Endothelial cell (in vitro differentiated cells): ENCODE measurements at regions not wholly inside any gene's neighbourhood (a gene's known extent, or its start where the extent isn't known, plus 50 kb on each side); places are given as distances from the start of the nearest gene placed in this dataset.
A peak's percentile ranks its signal among the peaks of the same experiment; 100 is the strongest.

Experiments
- DNase-seq: peaks from one replicate; pipeline ENCODE4 v3.0.0; 2021; ENCODE audit warnings: low spot score
- H3K27ac Mint-ChIP-seq: one replicate; pipeline ENCODE4 v1.8.0; 2021; ENCODE audit warnings: mixed read lengths, inconsistent platforms; ENCODE audit not compliant: unreplicated experiment
- H3K27me3 Mint-ChIP-seq: one replicate; pipeline ENCODE4 v1.8.0; 2021; ENCODE audit warnings: mild to moderate bottlenecking, moderate library complexity, mixed read lengths, inconsistent platforms; ENCODE audit not compliant: unreplicated experiment
- H3K36me3 Mint-ChIP-seq: one replicate; pipeline ENCODE4 v1.8.0; 2021; ENCODE audit warnings: mild to moderate bottlenecking, low read depth, mixed read lengths, inconsistent platforms; ENCODE audit not compliant: unreplicated experiment
- H3K4me1 Mint-ChIP-seq: one replicate; pipeline ENCODE4 v1.8.0; 2021; ENCODE audit warnings: mild to moderate bottlenecking, mixed read lengths, inconsistent platforms; ENCODE audit not compliant: unreplicated experiment
- H3K4me3 Mint-ChIP-seq: one replicate; pipeline ENCODE4 v1.8.0; 2021; ENCODE audit warnings: mild to moderate bottlenecking, mixed read lengths, inconsistent platforms; ENCODE audit not compliant: unreplicated experiment
- H3K9me3 Mint-ChIP-seq: one replicate; pipeline ENCODE4 v1.8.0; 2021; ENCODE audit warnings: mixed read lengths, inconsistent platforms; ENCODE audit not compliant: unreplicated experiment
- TF ChIP-seq, protein P1 (sequence below): fragments of 200-600 bp; sonication (generic); IDR thresholded peaks from one replicate; pipeline ENCODE4 v1.5.0; 2021; ENCODE audit warnings: antibody characterized with exemption; ENCODE audit not compliant: unreplicated experiment

- Mint-ChIP-seq H3K36me3 (no peaks in the 10 kb centered on the region), H3K4me1 (peaks cover 5% of the 10 kb centered on the region), H3K27me3 (no peaks in the 10 kb centered on the region), H3K4me3 (peak overlapping the region; percentile 89), H3K27ac (no peak overlapping the region), H3K9me3 (no peaks in the 10 kb centered on the region)
- no peak for DNase-seq
- TF ChIP-seq, protein P1, sequence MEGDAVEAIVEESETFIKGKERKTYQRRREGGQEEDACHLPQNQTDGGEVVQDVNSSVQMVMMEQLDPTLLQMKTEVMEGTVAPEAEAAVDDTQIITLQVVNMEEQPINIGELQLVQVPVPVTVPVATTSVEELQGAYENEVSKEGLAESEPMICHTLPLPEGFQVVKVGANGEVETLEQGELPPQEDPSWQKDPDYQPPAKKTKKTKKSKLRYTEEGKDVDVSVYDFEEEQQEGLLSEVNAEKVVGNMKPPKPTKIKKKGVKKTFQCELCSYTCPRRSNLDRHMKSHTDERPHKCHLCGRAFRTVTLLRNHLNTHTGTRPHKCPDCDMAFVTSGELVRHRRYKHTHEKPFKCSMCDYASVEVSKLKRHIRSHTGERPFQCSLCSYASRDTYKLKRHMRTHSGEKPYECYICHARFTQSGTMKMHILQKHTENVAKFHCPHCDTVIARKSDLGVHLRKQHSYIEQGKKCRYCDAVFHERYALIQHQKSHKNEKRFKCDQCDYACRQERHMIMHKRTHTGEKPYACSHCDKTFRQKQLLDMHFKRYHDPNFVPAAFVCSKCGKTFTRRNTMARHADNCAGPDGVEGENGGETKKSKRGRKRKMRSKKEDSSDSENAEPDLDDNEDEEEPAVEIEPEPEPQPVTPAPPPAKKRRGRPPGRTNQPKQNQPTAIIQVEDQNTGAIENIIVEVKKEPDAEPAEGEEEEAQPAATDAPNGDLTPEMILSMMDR = no peak
Measured at GRCh38 chr1:244919320-244920282, 55.3 kb upstream of the HNRNPU start.

DNA sequence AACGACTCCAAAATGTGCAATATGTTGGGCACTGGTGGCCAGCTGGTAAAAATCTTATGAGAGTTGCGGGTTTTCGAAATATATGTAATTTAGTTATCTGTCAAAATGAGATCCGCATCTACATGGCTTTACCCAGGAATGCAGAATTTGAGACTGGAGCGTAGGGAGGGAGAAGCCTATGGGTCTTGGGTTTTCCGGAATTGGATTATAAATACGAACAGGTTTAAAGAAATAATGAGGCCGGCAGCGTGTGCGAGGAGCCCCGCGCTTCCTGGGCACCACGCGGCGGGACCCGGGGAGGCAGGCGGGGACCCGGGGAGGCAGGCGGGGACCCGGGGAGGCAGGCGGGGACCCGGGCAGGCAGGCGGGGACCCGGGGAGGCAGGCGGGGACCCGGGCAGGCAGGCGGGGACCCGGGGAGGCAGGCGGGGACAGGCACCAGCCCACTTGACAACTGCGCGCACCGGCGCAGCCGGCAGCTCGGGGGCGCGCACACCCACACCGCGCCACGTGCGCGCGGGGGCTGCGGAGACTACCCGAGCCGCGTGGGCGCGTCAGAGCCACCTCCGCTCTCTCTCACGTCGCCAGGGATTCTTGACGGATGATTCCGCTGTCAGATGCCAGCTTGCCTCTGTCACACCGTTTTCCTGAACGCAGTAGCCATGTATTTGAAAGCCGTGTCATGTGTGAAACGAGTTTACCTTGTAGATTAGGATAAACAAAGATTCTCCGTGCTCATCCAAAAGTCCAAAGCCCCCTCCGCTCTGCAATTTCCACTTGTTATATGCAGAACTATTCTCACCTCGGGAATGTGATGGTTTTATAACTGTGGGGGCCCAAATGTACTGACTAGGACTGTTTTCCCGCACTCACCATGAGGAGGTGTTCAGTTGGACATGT, 54.3 kb upstream of the HNRNPU start:
- H3K9me3 Mint-ChIP-seq = no peaks in the 10 kb centered on the region

GRCh38 chr1:244917073-244917670, 52.8 kb upstream of the HNRNPU start:
- DNase-seq = no peak
- no peaks in the 10 kb centered on the region for H3K9me3 Mint-ChIP-seq
- H3K4me3 Mint-ChIP-seq = no peak overlapping the region
- H3K27ac Mint-ChIP-seq = no peak overlapping the region
- H3K4me1 Mint-ChIP-seq = peaks cover 5% of the 10 kb centered on the region
- no peaks in the 10 kb centered on the region for H3K27me3 Mint-ChIP-seq
- H3K36me3 Mint-ChIP-seq = no peaks in the 10 kb centered on the region
- TF ChIP-seq, protein P1 = no peak

More for the DNA sequence above, 54.3 kb upstream of the HNRNPU start:
- DNase-seq = peak; percentile 15
- Mint-ChIP-seq H3K27ac (no peak overlapping the region), H3K4me1 (peaks cover 5% of the 10 kb centered on the region), H3K27me3 (no peaks in the 10 kb centered on the region), H3K36me3 (no peaks in the 10 kb centered on the region), H3K4me3 (peak overlapping the region; percentile 93)
- TF ChIP-seq, protein P1 = no peak

GRCh38 chr1:244915736-244916135, 51.4 kb upstream of the HNRNPU start:
- no peak overlapping the region for H3K27ac Mint-ChIP-seq
- H3K4me1 Mint-ChIP-seq = peaks cover 5% of the 10 kb centered on the region
- no peak overlapping the region for H3K4me3 Mint-ChIP-seq
- TF ChIP-seq, protein P1 = no peak
- no peaks in the 10 kb centered on the region for H3K9me3 Mint-ChIP-seq
- H3K27me3 Mint-ChIP-seq = no peaks in the 10 kb centered on the region
- H3K36me3 Mint-ChIP-seq = no peaks in the 10 kb centered on the region
- DNase-seq = no peak
